Nephron progenitor cell (in vitro differentiated cells): ENCODE measurements at regions not wholly inside any gene's neighbourhood (a gene's known extent, or its start where the extent isn't known, plus 50 kb on each side); places are given as distances from the start of the nearest gene placed in this dataset.

ENCODE experiments used
- DNase-seq: peaks from one replicate; pipeline ENCODE4 v3.0.0; 2021
- H3K27ac Mint-ChIP-seq: 2 replicates; pipeline ENCODE4 v1.8.0; 2021; ENCODE audit warnings: mild to moderate bottlenecking, moderate library complexity, mixed read lengths
- H3K27me3 Mint-ChIP-seq: 2 replicates; pipeline ENCODE4 v1.8.0; 2021; ENCODE audit warnings: mild to moderate bottlenecking, low read depth, mixed read lengths; ENCODE audit not compliant: poor library complexity
- H3K36me3 Mint-ChIP-seq: 2 replicates; pipeline ENCODE4 v1.8.0; 2021; ENCODE audit warnings: low read depth, mixed read lengths
- H3K4me1 Mint-ChIP-seq: 2 replicates; pipeline ENCODE4 v1.8.0; 2021; ENCODE audit warnings: mixed read lengths
- H3K4me3 Mint-ChIP-seq: 2 replicates; pipeline ENCODE4 v1.8.0; 2021; ENCODE audit warnings: mild to moderate bottlenecking, moderate library complexity, mixed read lengths
- H3K9me3 Mint-ChIP-seq: 2 replicates; pipeline ENCODE4 v1.8.0; 2021; ENCODE audit warnings: mild to moderate bottlenecking, moderate library complexity, mixed read lengths
- CTCF ChIP-seq: fragments of 200-600 bp; sonication (generic); IDR thresholded peaks from 2 replicates; pipeline ENCODE4 v1.5.0; 2021; ENCODE audit warnings: antibody characterized with exemption

GRCh38 chr11:13896175-13896980 is 66.1 kb upstream of the SPON1 start:
- peaks cover 8% of the 10 kb centered on the region for H3K27me3 Mint-ChIP-seq
- no peak overlapping the region for H3K4me3 Mint-ChIP-seq
- no peaks in the 10 kb centered on the region for H3K36me3 Mint-ChIP-seq
- no peak for DNase-seq
- H3K9me3 Mint-ChIP-seq: no peaks in the 10 kb centered on the region
- TF ChIP-seq CTCF: no peak
- H3K4me1 Mint-ChIP-seq: peaks cover 41% of the 10 kb centered on the region
- H3K27ac Mint-ChIP-seq: peak overlapping the region; percentile 14

GRCh38 chr11:13896981-13897353 is 65.6 kb upstream of the SPON1 start:
- H3K27ac Mint-ChIP-seq: peak overlapping the region; percentile 62
- no peak for DNase-seq
- peaks cover 8% of the 10 kb centered on the region for H3K27me3 Mint-ChIP-seq
- no peaks in the 10 kb centered on the region for H3K36me3 Mint-ChIP-seq
- H3K9me3 Mint-ChIP-seq: no peaks in the 10 kb centered on the region
- no peak for TF ChIP-seq CTCF
- peaks cover 38% of the 10 kb centered on the region for H3K4me1 Mint-ChIP-seq
- H3K4me3 Mint-ChIP-seq: no peak overlapping the region

GRCh38 chr11:13897646-13898276 is 64.8 kb upstream of the SPON1 start:
- TF ChIP-seq CTCF: no peak
- no peaks in the 10 kb centered on the region for H3K36me3 Mint-ChIP-seq
- H3K27me3 Mint-ChIP-seq: peaks cover 8% of the 10 kb centered on the region
- no peak for DNase-seq
- no peak overlapping the region for H3K4me3 Mint-ChIP-seq
- H3K4me1 Mint-ChIP-seq: peaks cover 43% of the 10 kb centered on the region
- no peaks in the 10 kb centered on the region for H3K9me3 Mint-ChIP-seq
- peak overlapping the region; percentile 66 for H3K27ac Mint-ChIP-seq

- no peak overlapping the region for H3K27ac Mint-ChIP-seq
- no peak for TF ChIP-seq CTCF
- H3K36me3 Mint-ChIP-seq: no peaks in the 10 kb centered on the region
- H3K27me3 Mint-ChIP-seq: peaks cover 2% of the 10 kb centered on the region
- DNase-seq: no peak
- no peaks in the 10 kb centered on the region for H3K9me3 Mint-ChIP-seq
- H3K4me3 Mint-ChIP-seq: no peak overlapping the region
- H3K4me1 Mint-ChIP-seq: peaks cover 52% of the 10 kb centered on the region
Observed at GRCh38 chr11:13899603-13900002, 62.9 kb upstream of the SPON1 start.

- no peak for DNase-seq
- Mint-ChIP-seq H3K4me1 (peaks cover 51% of the 10 kb centered on the region), H3K9me3 (peaks cover 17% of the 10 kb centered on the region), H3K4me3 (no peak overlapping the region), H3K27ac (peak overlapping the region; percentile 29), H3K27me3 (no peaks in the 10 kb centered on the region), H3K36me3 (peaks cover 9% of the 10 kb centered on the region)
- no peak for TF ChIP-seq CTCF
Observed at GRCh38 chr11:13902523-13902922, 60.0 kb upstream of the SPON1 start.
